HG02840 (cell line): ENCODE measurements at regions not wholly inside any gene's neighbourhood (a gene's known extent, or its start where the extent isn't known, plus 50 kb on each side); places are given as distances from the start of the nearest gene placed in this dataset.

Experiments
- ATAC-seq: cut with Tn5 transposase; IDR thresholded peaks from one replicate; pipeline ENCODE4 v1.9.1; 2021; ENCODE audit warnings: mild to moderate bottlenecking, moderate library complexity, moderate number of reproducible peaks; ENCODE audit not compliant: unreplicated experiment, low FRiP score

DNA sequence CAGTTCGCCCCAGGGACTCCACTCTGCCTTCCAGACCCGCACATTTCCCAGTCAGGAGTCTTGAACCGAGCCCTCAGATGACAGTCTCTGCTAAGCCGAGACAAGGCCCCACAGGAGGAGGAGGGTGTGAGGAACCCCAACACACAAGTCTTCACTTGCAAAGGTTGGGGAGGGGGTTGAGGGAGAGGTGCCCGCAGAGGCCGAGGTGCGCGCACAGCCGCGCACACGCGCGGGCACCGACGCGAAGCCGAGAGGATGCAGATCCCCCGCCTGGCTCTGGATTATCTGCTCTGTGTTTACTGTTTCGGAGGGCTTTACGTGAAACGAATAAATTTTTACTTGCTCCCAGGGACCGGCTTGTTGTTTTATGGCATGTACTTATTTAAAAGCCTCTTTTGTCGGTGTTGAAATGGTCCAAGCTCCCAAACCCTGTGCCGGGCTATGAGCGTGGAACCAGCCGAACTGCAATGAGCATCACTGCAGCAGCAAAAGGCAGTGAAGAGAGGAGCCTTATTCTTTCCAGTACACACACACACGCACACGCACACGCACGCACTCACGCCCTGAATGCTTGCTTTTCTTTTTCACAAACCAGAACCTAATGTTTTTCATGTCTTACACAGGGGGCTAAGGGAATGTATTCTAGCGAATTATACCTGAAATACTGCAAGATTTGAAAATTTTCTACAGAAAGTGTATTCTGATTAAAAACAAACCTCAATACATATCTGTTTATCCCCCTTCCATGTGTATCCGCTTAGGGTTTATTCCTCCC is 297.7 kb downstream of the PARP8 start:
- no peak for ATAC-seq

DNA sequence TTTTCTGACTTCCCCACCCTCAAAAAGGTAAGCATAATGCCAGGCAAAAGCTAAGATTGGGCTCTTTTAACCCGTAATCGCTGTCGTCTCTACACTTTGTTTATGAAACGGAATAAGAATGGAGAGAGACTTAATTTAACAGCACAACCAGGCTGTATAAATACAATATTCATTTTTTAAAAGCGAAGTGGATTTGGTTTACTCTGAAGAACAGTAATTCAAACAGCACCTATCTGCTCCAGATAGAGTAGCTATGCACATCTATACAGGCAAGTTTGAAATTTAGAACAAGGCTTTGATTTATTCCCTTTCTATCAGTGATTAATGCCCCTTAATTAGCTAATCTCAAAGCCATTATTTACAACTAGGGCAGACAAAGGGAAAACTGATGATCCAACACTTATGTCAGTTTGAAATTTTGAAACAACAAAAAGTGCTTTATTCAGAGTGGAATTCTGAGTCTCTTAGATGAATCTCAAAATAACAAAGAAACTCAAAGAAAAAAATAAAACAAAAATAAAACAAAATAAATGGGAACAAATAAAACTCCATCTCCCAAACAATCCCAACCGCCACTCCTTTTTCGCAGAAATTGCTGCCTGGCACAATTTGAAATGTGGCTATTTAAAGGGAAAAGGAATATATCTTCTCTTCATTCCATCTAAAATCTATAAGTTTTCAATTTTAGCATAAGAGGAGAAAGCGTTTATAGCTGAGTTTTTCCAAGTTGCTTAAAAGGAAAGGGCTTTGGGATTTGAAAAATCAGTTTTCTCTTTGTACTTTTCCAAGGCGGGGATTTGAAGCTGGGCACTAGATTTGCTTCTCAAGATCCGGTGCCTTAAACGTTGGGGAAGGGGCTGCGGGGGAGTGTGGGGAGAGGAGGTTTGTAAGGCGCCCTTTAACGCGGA is 298.6 kb downstream of the PARP8 start:
- no peak for ATAC-seq

DNA sequence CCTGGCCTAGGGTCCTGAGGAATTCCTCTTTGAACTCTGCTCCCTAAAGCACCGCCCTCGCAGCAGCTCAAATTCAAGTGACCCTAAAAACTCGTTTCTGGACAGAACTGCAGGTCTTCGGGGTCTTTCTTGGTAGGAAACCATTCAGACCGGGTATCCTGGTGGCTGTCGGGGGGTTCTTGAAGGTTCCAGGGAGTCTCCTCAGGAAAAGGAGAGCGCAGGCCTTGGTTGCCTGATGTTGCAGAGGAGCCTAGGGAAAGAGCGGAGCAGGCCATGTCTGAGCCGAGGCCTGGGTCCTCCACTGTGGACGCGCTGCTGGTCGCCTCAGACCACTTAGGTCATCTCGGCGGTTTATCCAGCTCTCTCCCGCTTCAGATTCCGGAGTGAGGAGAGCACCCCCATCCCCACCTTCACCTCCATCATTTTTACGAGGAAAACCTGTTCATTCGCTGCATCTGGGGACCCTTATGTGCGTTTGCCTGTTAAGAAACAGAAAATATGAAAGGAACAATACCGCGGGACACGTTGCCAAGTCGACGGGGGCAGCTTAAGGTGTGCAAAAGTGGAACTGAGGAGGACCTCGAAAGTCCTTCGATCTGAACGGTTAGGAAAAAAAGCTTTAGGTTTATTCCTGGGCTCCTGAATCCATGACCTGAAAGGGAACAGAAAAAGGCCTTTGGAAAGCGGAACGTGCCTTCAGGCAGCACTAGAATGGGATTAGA is 299.4 kb downstream of the PARP8 start:
- no peak for ATAC-seq

DNA sequence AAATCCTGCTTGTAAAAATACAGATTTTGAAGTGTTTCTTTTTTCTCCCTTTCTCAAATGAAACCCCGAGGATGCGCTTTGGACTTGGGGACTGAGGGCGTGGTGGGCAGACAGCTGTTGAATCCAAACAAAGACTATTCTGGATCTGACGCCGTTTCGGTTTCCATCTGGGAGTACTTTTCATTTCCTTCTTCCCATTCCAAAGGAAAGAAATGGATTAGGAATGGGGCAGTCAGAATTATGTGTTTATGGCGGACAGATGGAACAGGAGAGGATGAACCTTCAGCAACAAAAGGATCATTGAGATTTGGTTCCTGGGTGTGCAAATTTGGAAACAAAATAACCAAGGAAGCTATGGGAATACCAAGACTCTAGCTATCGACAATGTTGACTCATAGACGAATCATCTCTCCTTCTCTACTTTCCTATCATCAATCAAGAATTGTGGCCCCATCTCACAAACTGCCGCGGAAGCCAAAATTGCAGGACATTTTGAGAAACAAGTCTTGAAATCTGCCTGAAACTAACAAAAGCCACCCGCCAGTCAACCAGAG is 300.6 kb downstream of the PARP8 start:
- ATAC-seq: no peak

GRCh38 chr5:50967563-50968355 is 301.3 kb downstream of the PARP8 start:
- ATAC-seq: no peak

DNA sequence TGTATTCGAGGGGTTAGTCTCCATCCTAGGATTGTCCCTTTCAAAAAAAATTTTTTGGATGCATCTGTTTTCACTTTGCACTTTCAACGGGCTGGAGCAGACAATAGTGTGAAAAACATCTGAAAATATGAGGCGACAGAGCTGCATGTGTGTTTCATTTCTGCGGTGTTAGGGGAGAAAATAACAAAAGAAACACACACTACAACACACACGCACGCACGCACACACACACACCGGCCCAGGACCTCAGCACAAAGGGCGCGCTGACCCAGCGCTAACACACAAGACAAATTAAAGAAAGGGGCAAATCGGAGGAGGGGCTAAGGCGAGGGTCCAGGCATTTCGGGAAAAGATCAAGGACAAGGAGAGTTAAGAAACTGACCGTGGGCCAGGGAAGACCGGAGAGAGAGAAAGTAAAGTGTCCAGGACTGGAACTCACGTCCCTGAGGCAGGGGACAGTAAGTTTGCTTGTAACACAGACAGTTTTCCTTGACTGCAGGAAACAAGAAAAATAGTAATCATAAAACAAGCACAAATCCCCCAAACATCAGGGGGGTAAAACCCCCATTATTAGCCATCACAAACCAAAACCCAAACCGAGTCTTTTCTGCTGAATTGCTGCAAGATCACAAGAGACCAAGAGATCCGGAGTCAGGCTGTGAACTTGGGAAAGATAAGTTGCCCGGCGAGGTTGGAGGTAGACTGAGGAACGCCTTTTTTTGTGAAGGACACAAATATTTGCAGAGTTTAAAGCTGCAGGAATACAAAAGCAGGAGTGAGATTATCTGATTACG is 302.1 kb downstream of the PARP8 start:
- no peak for ATAC-seq

GRCh38 chr5:50969151-50970031 is 303.0 kb downstream of the PARP8 start:
- ATAC-seq: no peak

DNA sequence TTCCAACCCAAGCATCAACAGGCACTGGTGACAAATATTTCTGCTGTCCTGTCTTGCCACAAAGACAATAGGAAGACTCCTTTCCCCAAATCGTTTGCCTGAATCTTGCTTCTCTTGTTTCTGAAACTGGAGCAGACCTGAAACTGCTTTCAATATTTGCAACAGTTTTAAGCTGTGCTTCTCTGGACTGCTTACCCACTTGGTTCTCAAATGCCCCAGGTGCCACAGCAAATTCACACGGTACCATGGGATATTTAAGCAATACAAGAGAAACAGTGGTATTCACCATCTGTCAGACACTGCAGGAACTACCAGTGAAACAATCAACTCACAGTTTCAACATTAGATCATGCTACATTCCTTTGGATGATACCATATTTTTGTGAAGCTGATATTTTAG is 309.4 kb downstream of the PARP8 start:
- no peak for ATAC-seq

- ATAC-seq: no peak
These were observed 312.5 kb downstream of the PARP8 start for GRCh38 chr5:50978924-50979323.

GRCh38 chr5:50984640-50985039 is 318.2 kb downstream of the PARP8 start:
- ATAC-seq: no peak

DNA sequence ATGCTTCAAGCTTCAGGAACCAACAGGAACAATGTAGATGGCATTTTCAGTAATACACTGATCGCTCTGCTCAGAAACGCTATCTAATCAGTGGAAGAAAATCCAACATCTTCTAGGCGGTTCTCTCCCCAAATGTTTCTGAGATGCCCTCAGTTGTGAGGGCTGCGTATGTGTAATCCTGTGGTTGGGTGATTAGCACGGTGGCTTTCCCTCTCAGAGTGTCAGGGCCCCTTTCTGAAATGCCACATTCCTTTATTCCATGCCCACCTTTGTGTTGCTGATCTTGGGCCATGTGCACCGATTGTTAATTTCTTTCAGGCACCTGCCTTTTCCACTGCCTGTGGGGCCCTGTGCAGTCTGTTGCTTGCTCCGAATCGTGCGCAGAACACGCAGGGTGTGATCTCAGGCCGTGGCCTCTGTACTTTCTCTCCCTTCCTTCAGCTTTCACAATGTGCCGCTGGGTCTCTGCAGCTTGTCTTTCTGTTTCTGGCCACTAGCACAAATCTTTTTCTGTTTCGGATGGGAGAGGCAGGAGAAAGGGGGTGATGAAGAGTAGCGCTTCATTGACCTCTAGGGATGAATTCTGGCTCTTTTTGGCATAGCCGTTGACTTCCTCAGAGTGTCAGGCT is 324.0 kb downstream of the PARP8 start:
- ATAC-seq: no peak

- ATAC-seq: no peak
These were observed 329.0 kb downstream of the PARP8 start for GRCh38 chr5:50995285-50995942.

DNA sequence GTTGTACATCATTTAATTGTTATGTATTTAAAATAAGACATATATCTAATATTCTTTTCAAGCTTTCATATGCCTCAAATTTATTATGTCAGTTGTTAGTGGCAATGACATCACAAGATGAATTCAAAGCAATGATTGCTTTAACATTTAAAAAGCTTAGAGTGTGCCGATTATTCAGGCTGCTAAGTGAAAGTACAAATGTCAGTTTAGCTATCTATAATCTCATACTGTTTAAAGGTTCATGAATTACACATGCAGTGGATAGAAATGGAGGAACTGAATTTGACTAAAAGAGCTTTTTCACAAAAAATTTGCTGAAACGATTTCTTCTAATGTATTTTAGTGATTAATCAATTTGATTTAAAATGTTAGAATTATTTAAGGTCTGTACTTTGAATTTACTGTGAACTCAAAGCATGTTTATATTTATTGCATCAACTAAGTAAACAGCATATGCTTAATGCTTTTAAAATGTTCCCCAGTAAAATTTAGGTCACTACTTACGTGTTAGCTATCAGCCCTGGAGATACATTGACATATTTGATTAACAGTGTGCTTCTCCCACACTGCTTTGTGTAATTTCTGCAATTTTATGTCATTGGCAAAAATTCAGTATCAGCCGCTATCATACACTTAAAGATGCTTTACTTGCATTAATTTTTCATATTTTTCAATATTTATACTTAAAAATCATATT is 334.9 kb downstream of the PARP8 start:
- no peak for ATAC-seq

GRCh38 chr5:51002368-51002767 is 335.9 kb downstream of the PARP8 start:
- no peak for ATAC-seq

DNA sequence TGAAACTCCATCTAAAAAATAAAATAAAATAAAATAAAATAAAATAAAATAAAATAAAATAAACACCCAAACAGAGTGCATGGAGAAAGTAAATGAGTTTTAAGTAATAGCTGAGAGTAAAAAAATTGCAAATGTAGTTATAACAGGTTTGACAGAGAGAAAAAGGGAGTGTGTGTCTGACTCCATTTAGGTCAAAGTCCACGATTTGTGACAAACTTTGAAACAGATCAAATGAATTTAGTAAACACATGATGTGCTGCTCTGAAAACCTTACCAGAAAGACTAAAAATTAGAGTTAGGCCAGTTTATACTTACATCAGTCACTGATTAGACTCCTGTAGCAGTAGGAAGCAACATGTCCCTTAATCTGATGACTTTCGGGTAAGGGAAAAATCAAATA is 346.6 kb downstream of the PARP8 start:
- ATAC-seq: no peak

- ATAC-seq: no peak
These were observed 352.0 kb downstream of the PARP8 start for GRCh38 chr5:51018423-51018822.

GRCh38 chr5:51024263-51024662 is 357.8 kb downstream of the PARP8 start:
- no peak for ATAC-seq
